ENCODE measurements at regions not wholly inside any gene's neighbourhood (a gene's known extent, or its start where the extent isn't known, plus 50 kb on each side); places are given as distances from the start of the nearest gene placed in this dataset.

- no peak for TF ChIP-seq CTCF (IDR thresholded peaks at IDR 0.05; ENCODE audit: insufficient read depth, low read length)
- no peak for TF ChIP-seq REST (IDR thresholded peaks at IDR 0.05; ENCODE audit: insufficient replicate concordance, low read depth)
Observed at GRCh38 chr1:68696221-68696620, 199.3 kb upstream of the DEPDC1 start.

Data from HL-60 (cell line).